ENCODE measurements at regions not wholly inside any gene's neighbourhood (a gene's known extent, or its start where the extent isn't known, plus 50 kb on each side); places are given as distances from the start of the nearest gene placed in this dataset.
"Not testable (repeated sequence)": the region's sequence is repeated elsewhere in the genome, so short reads cannot be mapped to it uniquely, and the experiment has no call there.

DNA sequence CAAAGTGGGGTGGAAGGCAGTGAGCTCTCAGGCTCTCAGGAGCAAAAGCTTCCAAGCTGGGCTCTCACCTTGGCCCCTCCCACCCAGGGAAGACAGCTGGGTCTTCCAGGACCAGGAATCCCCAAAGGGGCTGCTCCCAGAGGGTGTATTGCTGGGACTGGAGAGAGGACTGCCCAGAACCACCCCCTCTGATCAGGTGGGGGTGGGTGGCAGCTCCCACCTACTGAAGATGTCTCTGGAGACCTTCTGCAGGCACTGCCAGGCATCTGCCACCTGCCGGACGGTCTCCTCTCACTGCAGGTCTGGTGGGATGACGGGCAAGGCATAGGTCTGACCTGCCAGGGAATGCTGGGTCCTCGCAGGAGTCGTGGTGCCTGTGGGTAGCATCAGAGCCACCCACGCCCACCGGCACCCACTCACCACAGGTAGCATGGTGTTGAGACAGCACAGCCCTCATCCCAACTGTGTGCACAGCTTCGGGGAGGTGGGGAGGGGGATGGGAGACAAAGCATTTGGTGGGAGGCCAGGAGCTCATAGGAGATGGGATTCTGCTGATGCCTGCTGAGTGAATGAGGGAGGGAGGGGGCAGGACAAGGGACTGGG lies 103.2 kb downstream of the SINHCAF start:
- ChIA-PET CTCF (no interaction called here), POLR2A (no interaction called here)
- TF ChIP-seq SP1 (IDR thresholded peaks at IDR 0.05) (no peak), FOXK2 (IDR thresholded peaks at IDR 0.05) (no peak), LEF1 (IDR thresholded peaks at IDR 0.05; ENCODE audit: borderline replicate concordance) (no peak), ZNF384 (IDR thresholded peaks at IDR 0.05) (no peak), ELF4 (IDR thresholded peaks at IDR 0.05) (no peak), L3MBTL2 (conservative IDR thresholded peaks at IDR 0.05) (no peak), FOXA1 (IDR thresholded peaks at IDR 0.05) (no peak), ARNT (IDR thresholded peaks at IDR 0.05) (no peak), CTBP1 (IDR thresholded peaks at IDR 0.05; ENCODE audit: borderline replicate concordance) (no peak), HDGF (IDR thresholded peaks at IDR 0.05; ENCODE audit: borderline replicate concordance) (no peak), SUZ12 (IDR thresholded peaks at IDR 0.05) (no peak), FOXM1 (IDR thresholded peaks at IDR 0.05; ENCODE audit: borderline replicate concordance) (no peak), TARDBP (IDR thresholded peaks at IDR 0.05) (no peak), NFRKB (IDR thresholded peaks at IDR 0.05) (no peak), BHLHE40 (IDR thresholded peaks at IDR 0.05; ENCODE audit: borderline replicate concordance) (no peak)
- TF ChIP-seq, protein P1, sequence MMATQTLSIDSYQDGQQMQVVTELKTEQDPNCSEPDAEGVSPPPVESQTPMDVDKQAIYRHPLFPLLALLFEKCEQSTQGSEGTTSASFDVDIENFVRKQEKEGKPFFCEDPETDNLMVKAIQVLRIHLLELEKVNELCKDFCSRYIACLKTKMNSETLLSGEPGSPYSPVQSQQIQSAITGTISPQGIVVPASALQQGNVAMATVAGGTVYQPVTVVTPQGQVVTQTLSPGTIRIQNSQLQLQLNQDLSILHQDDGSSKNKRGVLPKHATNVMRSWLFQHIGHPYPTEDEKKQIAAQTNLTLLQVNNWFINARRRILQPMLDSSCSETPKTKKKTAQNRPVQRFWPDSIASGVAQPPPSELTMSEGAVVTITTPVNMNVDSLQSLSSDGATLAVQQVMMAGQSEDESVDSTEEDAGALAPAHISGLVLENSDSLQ (IDR thresholded peaks at IDR 0.05): no peak
- DNase-seq (ENCODE audit: extremely low spot score): no peak

- CTCF ChIA-PET; DNase-seq (ENCODE audit: extremely low spot score); POLR2A ChIA-PET: not testable (repeated sequence)
Observed at GRCh38 chr12:31223640-31224039, 102.3 kb downstream of the SINHCAF start.

- CTCF ChIA-PET: no interaction called here
- DNase-seq (ENCODE audit: extremely low spot score): no peak
- no peak for TF ChIP-seq NFRKB (IDR thresholded peaks at IDR 0.05)
- TF ChIP-seq FOXM1 (IDR thresholded peaks at IDR 0.05; ENCODE audit: borderline replicate concordance): no peak
- TF ChIP-seq ZNF384 (IDR thresholded peaks at IDR 0.05): no peak
- TF ChIP-seq FOXA1 (IDR thresholded peaks at IDR 0.05): no peak
- TF ChIP-seq HDGF (IDR thresholded peaks at IDR 0.05; ENCODE audit: borderline replicate concordance): no peak
- TF ChIP-seq SUZ12 (IDR thresholded peaks at IDR 0.05): no peak
- TF ChIP-seq ELF4 (IDR thresholded peaks at IDR 0.05): no peak
- TF ChIP-seq ARNT (IDR thresholded peaks at IDR 0.05): no peak
- TF ChIP-seq SP1 (IDR thresholded peaks at IDR 0.05): no peak
- TF ChIP-seq LEF1 (IDR thresholded peaks at IDR 0.05; ENCODE audit: borderline replicate concordance): no peak
- TF ChIP-seq BHLHE40 (IDR thresholded peaks at IDR 0.05; ENCODE audit: borderline replicate concordance): no peak
- TF ChIP-seq CTBP1 (IDR thresholded peaks at IDR 0.05; ENCODE audit: borderline replicate concordance): no peak
- no peak for TF ChIP-seq FOXK2 (IDR thresholded peaks at IDR 0.05)
- TF ChIP-seq L3MBTL2 (conservative IDR thresholded peaks at IDR 0.05): no peak
- TF ChIP-seq, protein P1 (IDR thresholded peaks at IDR 0.05): no peak
- TF ChIP-seq TARDBP (IDR thresholded peaks at IDR 0.05): no peak
- POLR2A ChIA-PET: no interaction called here
Observed at GRCh38 chr12:31224768-31225448, 101.0 kb downstream of the SINHCAF start.

GRCh38 chr12:31225656-31226535 lies 100.1 kb downstream of the SINHCAF start:
- ChIA-PET POLR2A (no interaction called here), CTCF (no interaction called here)
- no peak for DNase-seq (ENCODE audit: extremely low spot score)
- TF ChIP-seq, protein P1 (IDR thresholded peaks at IDR 0.05): no peak
- no peak for TF ChIP-seq L3MBTL2 (conservative IDR thresholded peaks at IDR 0.05)
- no peak for TF ChIP-seq LEF1 (IDR thresholded peaks at IDR 0.05; ENCODE audit: borderline replicate concordance)
- no peak for TF ChIP-seq HDGF (IDR thresholded peaks at IDR 0.05; ENCODE audit: borderline replicate concordance)
- no peak for TF ChIP-seq ARNT (IDR thresholded peaks at IDR 0.05)
- TF ChIP-seq TARDBP (IDR thresholded peaks at IDR 0.05): no peak
- TF ChIP-seq NFRKB (IDR thresholded peaks at IDR 0.05): no peak
- no peak for TF ChIP-seq ELF4 (IDR thresholded peaks at IDR 0.05)
- TF ChIP-seq FOXA1 (IDR thresholded peaks at IDR 0.05): no peak
- no peak for TF ChIP-seq ZNF384 (IDR thresholded peaks at IDR 0.05)
- no peak for TF ChIP-seq FOXM1 (IDR thresholded peaks at IDR 0.05; ENCODE audit: borderline replicate concordance)
- TF ChIP-seq FOXK2 (IDR thresholded peaks at IDR 0.05): no peak
- TF ChIP-seq SP1 (IDR thresholded peaks at IDR 0.05): no peak
- TF ChIP-seq BHLHE40 (IDR thresholded peaks at IDR 0.05; ENCODE audit: borderline replicate concordance): no peak
- TF ChIP-seq CTBP1 (IDR thresholded peaks at IDR 0.05; ENCODE audit: borderline replicate concordance): no peak

- CTCF ChIA-PET: no interaction called here
- no peak for DNase-seq (ENCODE audit: extremely low spot score)
- TF ChIP-seq SP1 (IDR thresholded peaks at IDR 0.05) (no peak), ARNT (IDR thresholded peaks at IDR 0.05) (no peak), SUZ12 (IDR thresholded peaks at IDR 0.05) (no peak), CTBP1 (IDR thresholded peaks at IDR 0.05; ENCODE audit: borderline replicate concordance) (no peak), BHLHE40 (IDR thresholded peaks at IDR 0.05; ENCODE audit: borderline replicate concordance) (no peak), NFRKB (IDR thresholded peaks at IDR 0.05) (no peak)
- POLR2A ChIA-PET: no interaction called here
Observed at GRCh38 chr12:31226639-31227038, 99.3 kb downstream of the SINHCAF start.

All from HEK293T (cell line).